ENCODE measurements at regions not wholly inside any gene's neighbourhood (a gene's known extent, or its start where the extent isn't known, plus 50 kb on each side); places are given as distances from the start of the nearest gene placed in this dataset.

- Histone ChIP-seq H3K4me3 (ENCODE audit: low read depth in 2 of 2, low read length in 1 of 2) (no peak overlapping the region), H3K9ac (no peak overlapping the region), H3F3A (replicated peaks; ENCODE audit: insufficient read depth) (no peaks in the 10 kb centered on the region), H3K36me3 (replicated peaks in 1 of 2; ENCODE audit: control insufficient read depth in 1 of 2, insufficient read depth in 2 of 2, low read length in 1 of 2) (no peaks in the 10 kb centered on the region), H3K79me2 (ENCODE audit: insufficient read depth) (no peaks in the 10 kb centered on the region), H3K27ac (ENCODE audit: low read depth in 2 of 2, low read length in 1 of 2) (no peak overlapping the region), H4K20me1 (ENCODE audit: insufficient read depth) (no peaks in the 10 kb centered on the region), H3K9me3 (no peaks in the 10 kb centered on the region), H3K9me2 (no peaks in the 10 kb centered on the region), H3K4me2 (no peak overlapping the region), H3K27me3 (ENCODE audit: insufficient read depth) (no peaks in the 10 kb centered on the region), H3K4me1 (ENCODE audit: control insufficient read depth in 1 of 2, insufficient read depth in 2 of 2, low read depth in 1 of 2, low read length in 1 of 2) (no peaks in the 10 kb centered on the region), H2AFZ (ENCODE audit: low read depth) (no peak overlapping the region)
- ChIA-PET POLR2A (no interaction called here), CTCF (no interaction called here)
- 30% methylated on average over 4 of the region's 4 CpGs for WGBS (ENCODE audit: low lambda C conversion rate)
- TF ChIP-seq SIN3A (IDR thresholded peaks at IDR 0.05; ENCODE audit: borderline replicate concordance, low read depth, low read length), result no peak
- no peak for TF ChIP-seq FOSL2 (IDR thresholded peaks at IDR 0.05; ENCODE audit: borderline replicate concordance, low read depth)
- TF ChIP-seq TEAD4 (IDR thresholded peaks at IDR 0.05; ENCODE audit: borderline replicate concordance, insufficient read depth), result no peak
- TF ChIP-seq POLR2AphosphoS5 (IDR thresholded peaks at IDR 0.05; ENCODE audit: low read depth, low read length), result no peak
- TF ChIP-seq TAF1 (IDR thresholded peaks at IDR 0.05; ENCODE audit: borderline replicate concordance, low read depth, low read length), result no peak
- no peak for TF ChIP-seq GABPA (IDR thresholded peaks at IDR 0.05; ENCODE audit: low read depth)
- TF ChIP-seq CTCF (IDR thresholded peaks at IDR 0.05), result no peak
- TF ChIP-seq PBX3 (IDR thresholded peaks at IDR 0.05), result no peak
- TF ChIP-seq MEF2A (IDR thresholded peaks at IDR 0.05; ENCODE audit: borderline replicate concordance, low read depth), result no peak
- TF ChIP-seq USF2 (IDR thresholded peaks at IDR 0.05; ENCODE audit: borderline replicate concordance, low read depth, low read length), result no peak
- no peak for TF ChIP-seq CHD2 (IDR thresholded peaks at IDR 0.05; ENCODE audit: low read length, partially characterized antibody)
- no peak for TF ChIP-seq IRF3 (IDR thresholded peaks at IDR 0.05; ENCODE audit: low read depth, low read length)
- no peak for DNase-seq
Observed at GRCh38 chr18:47316924-47317323, 65.5 kb upstream of the SKOR2 start.

GRCh38 chr18:47313901-47314300 lies 62.4 kb upstream of the SKOR2 start:
- Histone ChIP-seq H3K79me2 (ENCODE audit: insufficient read depth) (no peaks in the 10 kb centered on the region), H3K9me2 (no peaks in the 10 kb centered on the region), H3K27ac (ENCODE audit: low read depth in 2 of 2, low read length in 1 of 2) (no peak overlapping the region), H3K9ac (no peak overlapping the region), H3K27me3 (ENCODE audit: insufficient read depth) (no peaks in the 10 kb centered on the region), H3K4me1 (ENCODE audit: control insufficient read depth in 1 of 2, insufficient read depth in 2 of 2, low read depth in 1 of 2, low read length in 1 of 2) (no peaks in the 10 kb centered on the region), H3K4me2 (no peak overlapping the region), H3K36me3 (replicated peaks in 1 of 2; ENCODE audit: control insufficient read depth in 1 of 2, insufficient read depth in 2 of 2, low read length in 1 of 2) (no peaks in the 10 kb centered on the region), H3K4me3 (ENCODE audit: low read depth in 2 of 2, low read length in 1 of 2) (no peak overlapping the region), H2AFZ (ENCODE audit: low read depth) (no peak overlapping the region), H4K20me1 (ENCODE audit: insufficient read depth) (no peaks in the 10 kb centered on the region), H3F3A (replicated peaks; ENCODE audit: insufficient read depth) (no peaks in the 10 kb centered on the region), H3K9me3 (no peaks in the 10 kb centered on the region)
- DNase-seq, result no peak
- POLR2A ChIA-PET, result no interaction called here
- WGBS (ENCODE audit: low lambda C conversion rate), result 9% methylated on average over 4 of the region's 4 CpGs
- no peak for TF ChIP-seq EZH2phosphoT487 (IDR thresholded peaks at IDR 0.05; ENCODE audit: borderline replicate concordance, low read depth)
- TF ChIP-seq TCF12 (IDR thresholded peaks at IDR 0.05), result no peak
- no peak for TF ChIP-seq USF1 (IDR thresholded peaks at IDR 0.05; ENCODE audit: borderline replicate concordance, low read depth)
- CTCF ChIA-PET, result interaction anchor here (1.0 kb wide), 1 partner anchor 218 kb away, joined by 3 read pairs; no protein-coding TSS in a partner anchor

Measured in SK-N-SH (cell line).